Stimulated activated CD8-positive, alpha-beta memory T cell treated with anti-CD3 and anti-CD28 coated beads, Interleukin-4, amount 100 ng/mL, for 48 hours (primary cell): ENCODE measurements at regions not wholly inside any gene's neighbourhood (a gene's known extent, or its start where the extent isn't known, plus 50 kb on each side); places are given as distances from the start of the nearest gene placed in this dataset.

Experiments used
- DNase-seq: peaks from one replicate; pipeline ENCODE4 v3.0.0-alpha.2; 2020

- DNase-seq = no peak
Measured at GRCh38 chr16:86893506-86893905, 315.2 kb downstream of the FOXL1 start.

DNA sequence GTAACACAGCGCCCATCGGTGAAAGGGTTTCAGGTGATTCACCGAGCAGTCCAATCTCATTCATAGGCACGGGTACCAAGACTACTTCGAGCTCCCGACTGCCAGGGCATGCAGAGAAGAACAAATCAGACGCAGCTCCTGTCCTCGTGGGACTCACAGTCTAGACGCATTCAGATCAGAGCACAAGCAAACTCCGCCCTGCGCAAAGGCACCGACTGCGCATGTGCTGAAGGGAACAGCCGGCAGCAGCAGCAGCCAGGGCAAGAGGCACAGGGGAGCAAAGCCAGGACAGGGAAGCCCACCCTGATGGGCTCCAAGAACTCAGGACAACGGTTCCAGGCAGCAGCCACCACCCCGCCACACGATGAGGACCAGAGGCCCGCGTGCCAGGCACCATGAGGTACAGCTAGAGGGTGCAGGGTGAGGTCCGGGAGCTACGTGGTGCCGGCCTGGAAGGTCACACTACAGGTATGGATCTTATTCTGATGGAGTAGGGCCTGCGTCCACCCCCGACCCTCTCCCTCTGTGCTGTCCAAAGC is 315.7 kb downstream of the FOXL1 start:
- DNase-seq = no peak

DNA sequence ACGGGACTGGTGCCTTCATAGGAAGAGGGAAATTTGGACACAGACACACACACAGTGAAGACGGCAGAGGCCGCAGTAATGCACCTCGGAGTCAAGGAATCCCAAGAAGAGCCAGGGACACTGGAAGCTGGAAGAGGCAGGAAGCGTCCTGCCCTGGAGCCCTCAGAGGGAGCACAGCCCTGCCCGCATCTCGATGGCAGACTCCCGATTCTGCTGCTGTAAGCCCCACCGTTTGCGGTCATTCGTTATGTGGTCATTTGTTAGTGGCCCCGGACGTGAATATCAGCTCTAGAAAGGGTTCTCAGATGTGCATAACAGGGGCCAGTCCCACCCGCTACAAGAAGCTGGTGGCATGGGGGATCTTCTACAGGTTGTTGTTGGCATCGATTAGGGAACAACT is 316.6 kb downstream of the FOXL1 start:
- no peak for DNase-seq

DNA sequence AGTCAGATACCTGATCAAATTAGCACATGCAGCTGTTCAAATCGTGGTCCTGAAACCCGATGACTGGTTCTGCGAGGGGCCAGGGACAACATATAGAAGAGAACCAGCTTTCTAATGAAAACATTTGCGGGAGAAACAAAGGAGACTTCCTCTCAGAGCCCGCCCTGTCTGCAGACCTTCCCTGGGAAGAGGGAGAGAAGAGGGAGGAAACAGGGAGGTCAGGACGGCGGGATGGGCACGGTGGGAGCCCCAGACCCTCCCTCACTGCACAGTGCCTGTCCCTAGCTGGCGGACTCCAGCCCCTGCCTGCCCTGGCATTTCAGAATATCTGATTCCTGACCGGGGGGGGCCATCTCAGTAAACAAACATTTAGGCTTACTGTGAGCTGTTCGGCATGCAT is 317.3 kb downstream of the FOXL1 start:
- no peak for DNase-seq

- DNase-seq = no peak
Measured at GRCh38 chr16:86896976-86897375, 318.6 kb downstream of the FOXL1 start.

GRCh38 chr16:86897486-86897885 is 319.1 kb downstream of the FOXL1 start:
- no peak for DNase-seq

DNA sequence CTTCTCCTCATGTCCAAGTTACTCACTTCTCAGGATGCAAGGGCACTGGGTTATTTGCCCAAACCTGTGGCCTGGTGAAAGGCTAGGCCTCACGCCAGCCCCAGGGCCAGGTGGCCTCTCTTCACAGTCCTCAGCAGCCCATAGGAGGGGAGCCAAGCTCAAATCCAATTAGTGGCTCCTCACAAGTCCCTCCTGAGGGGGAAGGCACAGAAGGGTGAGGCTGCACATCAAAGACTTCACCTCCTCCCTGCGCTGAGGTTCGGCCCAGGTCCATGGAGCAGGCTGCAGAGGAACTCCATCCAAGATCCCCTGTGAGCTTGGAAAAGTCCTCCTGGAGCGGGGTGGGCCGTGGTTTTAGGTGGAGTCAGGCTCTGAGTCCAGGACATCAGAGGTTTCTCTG is 320.0 kb downstream of the FOXL1 start:
- no peak for DNase-seq

GRCh38 chr16:86899151-86899550 is 320.8 kb downstream of the FOXL1 start:
- no peak for DNase-seq

- DNase-seq = no peak
Measured at GRCh38 chr16:86899757-86900156, 321.4 kb downstream of the FOXL1 start.

GRCh38 chr16:86901483-86901882 is 323.1 kb downstream of the FOXL1 start:
- DNase-seq = no peak

DNA sequence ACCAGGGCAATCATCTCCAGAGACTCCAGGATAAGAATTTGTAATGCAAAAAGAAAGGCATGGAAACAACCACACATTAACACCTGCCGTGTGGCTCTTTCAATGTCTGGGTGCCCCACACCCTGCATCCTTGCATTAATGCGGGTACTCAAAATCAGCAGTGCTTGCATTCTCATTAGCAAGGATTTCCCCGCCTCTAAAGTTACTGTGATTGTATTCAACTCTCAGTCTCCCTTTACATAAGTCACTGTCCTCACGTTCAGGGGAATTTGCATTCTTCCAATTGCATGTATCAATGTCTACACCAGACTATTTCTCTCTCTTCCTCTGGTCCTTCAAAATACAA is 324.3 kb downstream of the FOXL1 start:
- DNase-seq = no peak

DNA sequence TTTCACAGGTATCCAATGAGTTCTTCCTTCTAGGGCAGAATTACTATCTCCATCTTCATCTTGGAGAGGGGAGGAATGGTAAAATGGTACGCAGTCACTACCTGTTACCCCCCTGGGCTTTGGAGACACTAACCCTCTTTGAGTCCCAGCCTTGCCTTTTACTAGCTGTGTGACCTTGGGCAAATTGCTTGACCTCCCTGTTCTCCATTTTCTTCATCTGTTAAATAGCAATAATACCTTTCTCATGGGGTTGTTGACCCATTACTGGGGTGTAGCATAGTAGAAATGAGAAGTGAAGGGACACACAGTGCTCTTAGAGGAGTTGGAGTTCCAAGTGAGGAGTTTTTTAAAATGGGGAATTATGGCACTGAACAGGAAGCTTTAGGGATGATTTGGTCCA is 324.7 kb downstream of the FOXL1 start:
- DNase-seq = no peak

GRCh38 chr16:86905302-86905701 is 327.0 kb downstream of the FOXL1 start:
- DNase-seq = no peak

DNA sequence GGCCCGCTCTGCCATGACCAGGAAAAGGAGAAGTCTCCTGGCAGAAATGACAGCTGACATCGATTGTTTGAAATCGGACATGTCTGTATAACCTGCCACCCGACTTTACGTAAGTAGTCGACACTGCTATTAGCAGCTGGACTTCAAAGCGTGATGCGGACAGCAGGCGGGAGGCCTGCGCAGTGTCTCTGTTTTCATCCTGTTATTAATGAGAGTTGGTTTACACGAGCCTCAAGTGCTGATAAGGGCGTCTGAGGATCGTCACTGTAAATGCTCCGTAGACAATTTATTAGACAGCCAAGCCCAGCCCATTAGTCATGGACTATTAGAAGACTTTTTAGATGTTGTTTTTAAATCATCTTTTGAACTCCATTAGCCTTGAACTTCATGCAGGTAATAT is 328.3 kb downstream of the FOXL1 start:
- no peak for DNase-seq

GRCh38 chr16:86909359-86910160 is 331.2 kb downstream of the FOXL1 start:
- no peak for DNase-seq

GRCh38 chr16:86910161-86910769 is 331.9 kb downstream of the FOXL1 start:
- DNase-seq = no peak

DNA sequence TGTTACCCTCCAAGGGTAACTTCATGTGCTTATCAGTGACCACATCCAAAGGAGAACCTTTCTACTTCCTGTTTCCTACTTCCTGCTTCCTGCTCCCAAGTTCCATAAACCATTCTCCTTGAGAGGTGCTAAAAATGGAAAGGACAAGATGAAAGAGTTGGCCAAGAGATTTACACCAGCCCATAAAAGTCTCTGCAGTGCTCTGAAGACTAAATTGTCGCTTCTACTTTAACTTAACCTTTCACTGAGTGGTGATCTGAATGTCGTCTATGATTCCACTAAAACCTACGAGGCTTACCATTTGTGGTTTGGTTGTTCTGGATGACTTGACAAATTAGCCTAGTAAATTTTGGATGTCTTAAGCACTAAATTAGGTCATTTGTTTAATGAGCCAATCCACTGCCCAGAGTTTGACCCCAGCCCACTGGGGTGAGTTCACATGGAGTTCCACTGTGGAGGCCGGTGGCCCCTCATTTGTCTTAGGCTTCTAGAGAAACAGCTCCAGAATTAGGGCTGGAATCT is 333.1 kb downstream of the FOXL1 start:
- no peak for DNase-seq

DNA sequence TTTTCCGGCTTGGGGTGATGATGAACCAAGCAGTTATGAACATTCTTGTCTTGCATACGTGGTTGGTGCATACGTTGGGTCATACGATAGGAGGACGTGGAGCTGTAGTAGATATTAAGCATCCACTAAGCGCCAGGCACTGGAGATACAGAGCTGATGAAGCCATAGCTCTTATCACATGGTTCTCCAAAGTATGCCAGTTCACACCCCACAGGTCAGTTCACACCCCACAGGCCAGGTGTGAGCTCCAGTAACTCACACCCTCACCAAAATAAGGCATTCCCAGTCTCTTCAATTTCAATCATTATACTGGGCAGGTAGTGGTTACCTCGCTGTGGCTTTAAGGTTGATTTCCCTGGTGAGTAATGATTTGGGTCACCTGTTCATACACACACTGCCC is 335.5 kb downstream of the FOXL1 start:
- DNase-seq = no peak

DNA sequence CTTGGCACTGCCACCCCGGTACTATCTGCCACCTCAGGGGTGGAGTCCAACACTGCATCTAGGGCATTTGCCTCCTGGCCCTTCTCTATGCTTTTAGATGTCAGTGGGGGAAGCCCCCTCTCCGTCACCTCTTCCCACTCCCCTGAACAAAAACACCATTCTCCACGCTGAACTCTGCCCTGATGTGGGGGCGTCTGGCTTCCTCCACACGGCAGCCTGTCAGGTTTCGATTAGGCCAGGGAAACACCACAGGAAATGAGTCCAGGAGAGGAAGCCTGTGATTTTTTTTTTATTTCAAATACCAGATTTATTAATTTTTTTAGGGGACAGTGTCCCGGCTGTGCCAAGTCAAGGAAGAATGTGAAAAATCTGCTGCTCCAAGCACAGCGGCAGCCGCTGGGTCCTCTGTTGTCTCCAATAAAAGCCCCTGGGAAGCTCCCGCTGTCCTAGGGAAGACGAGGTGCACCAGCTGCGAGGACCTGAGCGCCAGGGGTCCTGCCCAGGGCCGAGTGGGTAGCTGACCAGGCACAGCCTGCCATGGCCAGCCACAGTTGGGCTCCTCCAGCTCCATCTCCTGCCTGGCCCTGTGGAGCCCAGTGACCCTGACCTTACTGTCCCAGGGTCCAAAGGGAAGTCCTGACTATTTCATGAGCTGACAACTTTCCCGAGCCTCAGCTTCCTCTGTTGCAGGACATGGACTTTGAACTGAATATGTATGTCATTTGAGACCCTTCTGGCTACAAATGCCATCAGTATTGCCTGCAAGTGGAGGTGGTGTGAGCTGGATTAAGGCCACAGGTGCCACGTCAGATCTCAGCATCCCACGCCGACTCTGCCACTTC is 336.7 kb downstream of the FOXL1 start:
- DNase-seq = no peak

DNA sequence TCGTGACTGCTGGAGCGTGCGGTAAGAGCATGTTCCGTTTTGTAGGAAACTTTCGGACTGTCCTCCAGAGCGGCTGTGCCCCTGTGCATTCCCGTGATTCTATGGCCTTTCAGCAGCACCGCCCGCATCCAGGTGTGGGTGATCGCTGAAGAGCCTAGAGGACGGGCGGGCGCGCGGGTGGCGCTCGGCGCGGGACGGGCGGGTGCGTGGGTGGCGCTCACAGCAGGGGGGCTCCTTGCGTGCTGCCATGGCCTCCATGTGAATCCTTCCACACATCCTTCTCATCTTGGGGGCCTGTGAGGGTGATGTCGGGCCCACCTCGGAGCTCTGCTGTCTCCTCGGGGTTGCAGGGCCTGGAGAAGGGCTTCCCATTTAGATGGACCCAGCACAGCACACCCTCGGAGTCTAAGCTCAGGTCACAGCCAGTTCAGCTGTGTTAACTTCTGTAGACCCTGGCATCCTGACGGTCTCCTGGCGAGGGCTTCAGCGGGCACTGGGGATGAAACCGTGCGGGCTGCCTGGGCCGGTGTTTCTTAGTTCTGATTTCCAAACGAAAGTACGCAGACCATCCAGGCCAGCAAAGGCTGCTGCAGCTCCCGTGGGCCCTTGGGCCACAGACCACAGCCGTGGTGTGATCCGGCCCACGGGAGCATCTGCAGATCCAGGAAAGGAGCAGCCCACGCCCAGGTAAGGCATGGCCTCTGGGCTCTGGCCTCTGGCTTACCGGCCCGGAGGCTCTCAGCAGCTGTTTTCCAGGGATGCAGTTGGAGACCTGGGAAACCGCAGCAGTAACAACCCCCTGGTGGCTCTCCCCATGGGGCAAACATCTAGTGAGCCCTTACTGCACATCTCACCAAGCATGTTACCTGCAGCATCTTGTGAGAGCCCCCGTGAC is 339.4 kb downstream of the FOXL1 start:
- DNase-seq = no peak

- no peak for DNase-seq
Measured at GRCh38 chr16:86918637-86919036, 340.3 kb downstream of the FOXL1 start.

GRCh38 chr16:86919078-86919477 is 340.7 kb downstream of the FOXL1 start:
- no peak for DNase-seq
